Effector CD4-positive, alpha-beta T cell (primary cell): ENCODE measurements at regions not wholly inside any gene's neighbourhood (a gene's known extent, or its start where the extent isn't known, plus 50 kb on each side); places are given as distances from the start of the nearest gene placed in this dataset.

Source experiments
- DNase-seq: peaks from one replicate; pipeline ENCODE4 v3.0.0-alpha.2; 2020

DNA sequence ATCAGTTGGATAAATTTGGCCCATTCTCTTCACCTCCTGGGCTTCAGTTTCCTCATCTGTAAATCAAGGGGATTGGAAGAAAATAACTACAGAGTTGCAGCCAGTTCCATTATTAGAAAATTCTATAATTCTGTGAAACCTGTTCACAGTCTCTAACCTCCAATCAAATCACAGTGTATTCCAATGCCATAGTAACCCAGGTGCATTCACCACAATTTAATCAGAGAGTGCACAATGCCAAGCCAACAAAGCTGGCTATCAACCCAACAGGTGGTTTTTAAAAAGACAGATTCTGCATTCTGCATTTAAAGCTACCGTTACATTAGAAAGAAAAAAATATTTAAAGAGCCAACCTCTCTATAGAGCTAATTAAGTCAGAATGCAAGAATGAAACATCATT is 308.6 kb downstream of the RNF144A start:
- DNase-seq = no peak

DNA sequence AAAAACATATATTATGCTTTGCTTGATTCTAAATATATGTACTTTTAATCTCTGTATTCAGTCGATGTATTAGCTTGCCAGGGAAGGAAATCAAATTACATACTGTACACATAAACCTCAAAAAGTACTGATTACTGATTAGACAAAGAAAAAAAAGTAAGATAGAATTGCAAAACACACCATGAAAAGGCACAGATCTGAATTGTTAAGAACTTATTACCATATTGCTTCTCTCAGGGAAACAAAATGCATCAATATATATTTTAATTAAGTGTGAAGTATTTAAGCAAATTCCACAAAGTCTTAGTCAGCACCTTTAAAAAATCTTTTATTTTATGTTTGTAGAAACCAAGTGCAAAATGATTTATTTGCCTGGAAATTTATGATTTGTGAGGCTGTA is 309.3 kb downstream of the RNF144A start:
- DNase-seq = no peak

DNA sequence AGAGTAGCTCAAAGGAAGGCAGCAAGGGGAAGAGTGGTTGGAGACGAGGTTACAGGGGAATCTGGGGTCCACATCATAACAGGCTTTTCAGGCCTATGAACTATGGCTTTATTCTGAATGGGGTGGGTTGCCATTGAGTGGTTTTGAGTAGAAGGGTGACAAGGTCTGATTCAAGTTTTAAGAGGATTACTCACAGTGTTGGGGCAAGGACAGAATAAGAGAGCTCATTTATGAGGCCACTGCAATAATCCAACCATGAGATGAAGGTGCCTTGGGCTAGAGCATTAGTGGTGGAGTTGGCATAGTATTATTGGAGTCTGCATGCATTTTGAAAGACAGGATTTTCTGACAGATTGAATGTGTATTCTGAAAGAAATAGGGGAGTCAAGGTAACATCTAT is 315.9 kb downstream of the RNF144A start:
- no peak for DNase-seq

DNA sequence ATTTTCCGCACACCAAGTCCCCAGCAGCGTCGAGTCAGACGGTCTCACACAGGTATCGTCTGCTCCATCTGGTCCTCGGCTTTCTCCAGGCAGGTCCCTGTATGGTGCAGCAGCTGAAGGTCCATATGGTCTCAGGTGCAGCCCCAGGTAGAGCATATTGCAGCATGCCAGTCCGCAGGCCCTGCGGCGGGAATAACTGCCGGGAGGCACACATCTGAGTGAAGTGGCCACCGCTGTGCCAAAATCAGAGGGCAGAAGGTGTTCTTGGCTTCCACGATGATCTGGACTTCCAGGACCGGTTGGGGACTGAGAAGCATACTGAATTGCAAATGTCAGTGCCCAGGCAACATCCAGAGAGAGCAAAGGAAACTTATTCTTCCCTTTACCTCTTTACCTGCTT is 320.3 kb downstream of the RNF144A start:
- DNase-seq = no peak

DNA sequence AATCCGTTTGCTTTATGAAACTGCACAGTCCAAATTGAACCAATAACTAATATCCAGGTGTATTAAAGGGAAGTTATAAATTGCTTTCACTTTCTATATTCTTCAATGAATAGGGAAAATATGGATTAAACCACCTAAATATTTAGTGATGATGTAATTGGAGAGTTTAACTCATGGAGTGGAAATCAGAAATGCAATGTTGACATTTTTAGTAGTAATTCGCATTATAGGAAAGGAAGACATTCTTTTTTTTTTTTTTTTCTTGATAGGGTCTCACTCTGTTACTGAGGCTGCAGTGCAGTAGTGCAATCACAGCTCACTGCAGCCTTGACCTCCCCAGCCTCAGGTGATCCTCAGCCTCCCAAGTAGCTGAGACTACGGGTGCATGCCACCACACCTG is 321.9 kb downstream of the RNF144A start:
- DNase-seq = no peak

DNA sequence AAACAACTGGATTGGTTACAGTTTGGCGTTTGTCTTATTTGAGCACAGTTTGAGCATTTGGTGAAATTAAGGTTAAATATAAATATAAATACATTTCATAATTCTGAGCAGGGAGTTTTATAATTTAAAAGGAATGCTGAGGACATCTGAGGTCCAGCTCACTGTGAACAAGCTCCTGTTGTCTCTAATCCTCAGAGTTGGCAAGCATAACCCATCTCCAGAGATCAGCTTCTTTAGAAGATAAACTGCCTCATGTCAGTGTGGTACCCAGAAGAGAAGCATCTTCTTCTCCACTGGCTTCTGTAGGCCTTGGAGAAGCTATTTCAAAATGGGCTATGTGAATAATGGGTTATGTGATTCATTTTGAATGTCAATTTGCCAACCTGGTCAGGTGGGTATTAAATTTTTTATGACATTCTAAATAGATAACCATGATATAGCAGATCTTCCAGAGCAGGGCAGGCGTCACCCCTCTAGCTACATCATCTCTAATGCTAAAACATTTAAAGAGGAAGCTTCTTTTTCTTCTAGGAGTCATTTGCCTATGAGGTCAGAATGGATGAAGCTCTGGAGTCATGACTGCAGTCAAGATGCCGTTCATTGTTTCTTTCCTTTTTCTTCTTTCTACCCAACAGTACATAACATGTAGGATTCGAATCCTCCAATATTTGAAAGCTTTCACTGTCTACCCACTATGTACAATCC is 324.0 kb downstream of the RNF144A start:
- no peak for DNase-seq

DNA sequence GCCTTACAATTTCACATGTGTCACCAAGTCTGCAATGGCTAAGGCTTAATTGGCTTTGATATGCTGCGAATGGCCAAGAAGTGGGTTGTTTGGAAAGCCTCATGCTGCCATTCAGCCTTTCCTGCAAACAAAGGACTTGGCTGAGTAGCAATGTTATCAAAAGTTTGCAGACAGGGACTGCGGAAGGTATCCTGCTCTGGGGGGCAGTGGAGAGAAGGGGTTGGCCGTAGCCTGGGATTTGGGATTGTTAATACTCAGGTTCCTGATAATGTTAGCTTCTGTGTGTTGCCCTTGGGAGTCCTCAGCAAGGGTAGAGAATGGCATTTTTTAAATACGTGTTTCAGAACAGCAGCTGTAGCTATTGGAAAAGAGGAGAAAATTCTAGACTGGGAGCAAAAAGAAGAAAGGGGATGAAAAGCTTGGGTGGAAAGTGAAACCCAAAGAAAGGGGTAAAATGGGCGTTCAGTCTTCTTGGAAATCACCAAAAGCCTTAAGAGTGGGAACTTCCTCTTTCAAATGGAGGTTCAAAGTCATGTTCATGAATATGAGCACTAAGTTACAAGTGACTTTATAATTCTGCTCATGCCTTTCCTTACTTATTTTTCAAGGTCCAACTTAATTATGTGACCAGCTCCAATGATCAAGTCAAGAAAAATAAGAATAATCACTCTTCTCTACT is 325.1 kb downstream of the RNF144A start:
- no peak for DNase-seq

DNA sequence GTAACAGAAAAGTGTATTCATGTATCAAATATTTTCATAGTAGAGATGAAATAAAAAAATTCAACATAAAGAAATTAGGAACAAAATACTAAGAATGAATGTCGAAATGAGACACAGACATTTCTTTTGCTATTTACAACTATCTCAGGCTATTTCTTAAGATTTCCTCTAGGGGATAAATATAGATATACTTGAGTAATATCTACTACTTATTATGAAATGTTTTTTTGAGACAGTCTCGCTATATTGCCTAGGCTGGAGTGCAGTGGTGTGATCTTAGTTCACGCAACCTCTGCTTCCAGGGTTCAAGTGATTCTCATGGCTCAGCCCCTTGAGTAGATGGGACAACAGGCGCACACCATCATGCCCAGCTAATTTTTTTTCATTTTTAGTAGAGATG is 326.1 kb downstream of the RNF144A start:
- DNase-seq = no peak

DNA sequence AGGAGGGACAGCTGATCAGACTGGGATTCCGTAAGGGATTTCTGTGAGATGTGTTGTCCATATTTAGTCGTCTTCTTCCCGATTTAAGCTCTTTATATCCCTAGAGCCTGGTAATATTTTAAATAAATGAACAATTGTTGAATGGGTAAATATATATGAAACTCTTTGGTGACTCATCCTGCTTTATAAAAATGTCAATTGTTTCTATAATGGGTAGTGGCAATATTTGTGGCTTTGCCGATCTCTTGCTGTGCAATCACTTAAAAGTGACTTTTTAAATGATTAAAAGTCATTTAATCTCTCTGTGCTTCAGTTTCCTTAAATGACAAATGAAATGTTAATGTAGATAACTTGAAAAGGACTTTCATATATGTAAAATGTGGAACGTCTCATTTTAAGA is 339.2 kb downstream of the RNF144A start:
- no peak for DNase-seq

DNA sequence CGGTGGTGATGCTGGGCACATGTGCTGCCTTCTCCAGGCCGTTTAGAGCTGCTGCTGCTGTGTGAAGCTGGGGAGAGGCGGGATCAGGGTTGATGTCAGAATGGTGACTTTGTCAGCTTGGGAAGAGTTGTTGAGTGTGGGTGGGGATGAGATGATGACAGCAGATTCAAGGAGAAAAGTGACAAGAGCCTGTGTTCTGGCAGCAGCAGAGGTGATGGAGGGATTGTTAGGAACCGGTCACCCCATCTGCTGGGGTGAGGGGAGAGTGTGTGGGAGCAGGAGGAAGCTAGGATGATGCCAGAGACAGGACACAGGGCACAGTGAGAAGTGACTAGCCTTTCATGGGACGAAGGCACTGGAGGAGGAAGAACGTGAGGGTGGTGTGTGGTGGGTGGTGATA is 345.5 kb downstream of the RNF144A start:
- DNase-seq = no peak

DNA sequence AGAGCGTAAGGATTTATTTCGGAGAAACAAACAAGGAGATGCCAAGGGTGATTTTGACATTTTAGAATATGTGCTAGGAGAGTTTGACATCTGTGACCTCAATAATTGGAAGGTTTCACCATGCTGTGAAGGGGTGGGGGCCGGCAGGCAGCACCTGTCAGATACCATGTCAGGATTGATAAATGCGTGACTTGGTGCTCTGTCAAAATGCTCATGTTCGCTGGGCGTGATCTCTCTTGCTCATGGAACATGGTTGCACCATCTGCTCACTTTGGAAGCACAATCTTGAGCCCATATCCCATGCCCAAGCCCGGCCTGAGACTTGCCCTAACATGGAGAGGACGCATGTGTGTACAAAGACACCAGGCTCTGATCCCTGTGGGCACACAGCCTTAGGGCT is 347.6 kb downstream of the RNF144A start:
- DNase-seq = no peak

DNA sequence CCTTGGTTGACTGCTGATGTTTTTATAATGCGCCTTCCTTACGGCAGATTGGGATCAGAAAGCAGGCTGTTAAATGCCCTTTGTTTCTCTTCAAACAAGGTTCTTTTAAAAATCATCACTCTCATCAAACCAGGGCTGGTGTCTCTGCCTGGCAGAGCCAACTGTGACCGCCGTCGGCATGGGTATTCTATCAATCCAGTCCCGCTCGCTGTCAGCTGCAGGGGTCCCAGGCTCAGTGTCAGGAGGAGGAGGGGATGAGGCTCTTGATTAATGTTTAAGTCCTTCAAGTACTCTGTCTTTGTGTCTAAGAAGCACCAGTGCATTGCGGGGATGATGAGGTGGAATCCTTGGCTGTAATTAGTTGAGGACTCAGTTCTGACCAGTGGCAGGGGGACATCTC is 348.1 kb downstream of the RNF144A start:
- DNase-seq = no peak

DNA sequence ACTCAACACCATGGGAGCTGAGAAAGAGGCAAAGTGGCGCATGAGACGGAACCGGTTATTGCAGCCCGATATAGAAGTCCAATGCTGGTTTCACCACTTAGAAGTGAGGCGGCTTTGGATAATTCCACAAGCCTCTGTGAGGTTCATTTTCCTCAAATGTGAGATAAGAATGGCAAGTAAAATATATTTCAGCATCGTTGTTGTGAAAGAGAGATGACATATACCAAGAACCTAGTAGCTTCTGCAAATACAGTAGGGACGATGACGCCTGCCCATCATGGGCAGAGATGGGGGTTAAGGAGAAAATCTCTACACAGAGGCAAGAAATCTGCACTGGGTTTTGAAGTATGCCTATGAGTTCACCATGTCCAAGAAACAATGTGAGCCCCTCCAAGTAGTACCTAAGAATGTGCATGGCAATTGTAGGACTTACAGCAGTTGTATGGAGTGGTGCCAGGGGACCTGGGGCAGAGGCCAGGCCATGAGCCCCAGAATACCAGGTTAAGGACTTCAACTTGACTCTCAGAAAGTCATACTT is 352.0 kb downstream of the RNF144A start:
- DNase-seq = no peak

DNA sequence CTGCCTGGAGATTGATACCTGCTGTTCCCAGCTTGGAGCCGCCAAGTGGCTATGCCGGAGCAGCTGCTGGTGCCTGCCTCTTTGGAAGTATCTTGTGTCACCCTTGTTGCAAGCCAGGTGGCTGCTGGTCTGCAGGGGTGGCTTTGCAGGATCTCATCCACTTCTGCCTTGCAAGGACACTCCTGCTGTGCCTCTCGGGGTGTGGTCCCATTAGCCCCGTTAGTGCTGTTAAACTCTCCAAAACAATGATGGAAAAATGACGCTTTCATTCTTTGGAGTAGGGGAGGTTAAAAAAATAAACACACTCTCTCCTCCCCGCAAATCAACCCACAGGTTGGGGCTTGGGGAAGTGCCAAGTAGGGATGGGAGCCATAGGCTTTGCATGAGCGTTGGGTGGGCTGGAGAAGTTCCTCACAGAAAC is 352.8 kb downstream of the RNF144A start:
- no peak for DNase-seq

DNA sequence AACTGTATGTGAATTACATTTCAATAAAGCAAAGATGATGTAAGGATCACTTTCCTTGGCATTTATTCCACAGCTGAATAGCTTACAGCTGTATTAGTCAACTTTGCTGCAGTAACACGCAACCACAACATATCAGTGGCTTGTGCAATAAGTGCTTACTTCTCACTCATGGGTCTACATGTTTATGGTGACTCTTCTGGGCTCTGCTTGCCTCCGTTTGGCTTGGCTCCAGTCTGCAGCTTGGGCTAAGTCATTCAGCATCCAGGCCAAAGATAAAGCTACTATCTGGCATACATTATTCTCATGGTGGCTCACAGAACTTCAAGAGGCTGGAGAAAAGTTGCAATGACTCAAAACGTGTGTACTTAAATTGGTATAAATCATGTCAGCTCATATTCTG is 355.0 kb downstream of the RNF144A start:
- no peak for DNase-seq

DNA sequence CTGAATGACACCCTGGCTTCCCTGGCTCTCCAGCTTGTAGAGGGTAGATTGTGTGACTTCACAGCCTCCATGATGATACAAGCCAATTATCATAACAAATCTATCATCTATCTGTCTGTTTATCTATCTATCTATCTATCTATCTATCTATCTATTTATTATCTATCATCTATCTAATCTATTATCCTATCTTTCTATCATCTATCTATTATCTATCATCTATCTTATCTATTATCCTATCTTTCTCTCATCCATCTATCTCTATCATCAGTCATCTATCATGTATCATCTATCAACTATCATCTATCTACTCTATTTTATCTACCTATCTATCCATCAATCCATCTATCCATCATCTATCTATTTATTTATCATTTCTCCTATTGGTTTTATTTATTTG is 361.8 kb downstream of the RNF144A start:
- DNase-seq = no peak

DNA sequence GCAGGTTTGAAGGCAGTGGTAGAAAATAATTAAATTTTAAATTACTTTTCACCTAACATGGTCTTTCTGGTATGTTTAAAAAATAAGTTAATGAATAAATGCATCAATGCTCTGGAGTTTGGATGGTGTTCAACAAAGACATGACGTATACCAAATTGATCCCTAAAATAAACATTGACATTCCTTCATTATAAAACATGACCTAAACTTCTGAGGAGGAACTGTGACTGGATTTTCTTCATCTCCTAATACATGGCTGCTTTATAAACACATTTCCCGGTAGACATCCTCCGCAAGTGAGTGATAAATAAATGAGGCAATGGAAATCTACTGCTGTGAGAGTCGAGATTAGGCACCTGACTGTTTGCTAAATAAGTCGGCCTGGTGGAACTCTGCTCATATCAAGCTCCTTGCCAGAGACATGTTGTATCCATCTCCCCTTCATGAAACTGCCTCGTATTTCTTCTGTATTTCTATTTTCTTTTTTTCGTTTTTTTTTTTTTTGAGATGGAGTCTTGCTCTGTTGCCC is 362.3 kb downstream of the RNF144A start:
- no peak for DNase-seq

DNA sequence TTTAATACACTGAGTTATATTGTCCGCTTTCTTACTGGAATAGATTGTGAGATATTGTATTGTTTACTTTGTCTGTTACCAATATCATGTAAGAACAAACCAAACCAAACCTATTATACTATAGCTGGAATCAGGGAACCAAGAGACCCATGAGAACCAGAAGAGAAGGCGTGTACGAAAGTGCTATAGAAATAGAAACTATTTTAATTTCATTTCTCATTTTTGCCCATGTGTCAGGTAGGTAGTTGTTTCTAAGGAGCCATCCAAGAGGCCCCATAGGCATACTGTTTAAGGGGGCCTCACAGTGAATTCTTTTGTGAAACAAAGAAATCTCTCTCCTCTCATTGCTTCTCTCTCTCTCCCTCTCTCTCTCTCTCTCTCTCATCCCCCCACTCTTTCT is 363.6 kb downstream of the RNF144A start:
- DNase-seq = no peak

DNA sequence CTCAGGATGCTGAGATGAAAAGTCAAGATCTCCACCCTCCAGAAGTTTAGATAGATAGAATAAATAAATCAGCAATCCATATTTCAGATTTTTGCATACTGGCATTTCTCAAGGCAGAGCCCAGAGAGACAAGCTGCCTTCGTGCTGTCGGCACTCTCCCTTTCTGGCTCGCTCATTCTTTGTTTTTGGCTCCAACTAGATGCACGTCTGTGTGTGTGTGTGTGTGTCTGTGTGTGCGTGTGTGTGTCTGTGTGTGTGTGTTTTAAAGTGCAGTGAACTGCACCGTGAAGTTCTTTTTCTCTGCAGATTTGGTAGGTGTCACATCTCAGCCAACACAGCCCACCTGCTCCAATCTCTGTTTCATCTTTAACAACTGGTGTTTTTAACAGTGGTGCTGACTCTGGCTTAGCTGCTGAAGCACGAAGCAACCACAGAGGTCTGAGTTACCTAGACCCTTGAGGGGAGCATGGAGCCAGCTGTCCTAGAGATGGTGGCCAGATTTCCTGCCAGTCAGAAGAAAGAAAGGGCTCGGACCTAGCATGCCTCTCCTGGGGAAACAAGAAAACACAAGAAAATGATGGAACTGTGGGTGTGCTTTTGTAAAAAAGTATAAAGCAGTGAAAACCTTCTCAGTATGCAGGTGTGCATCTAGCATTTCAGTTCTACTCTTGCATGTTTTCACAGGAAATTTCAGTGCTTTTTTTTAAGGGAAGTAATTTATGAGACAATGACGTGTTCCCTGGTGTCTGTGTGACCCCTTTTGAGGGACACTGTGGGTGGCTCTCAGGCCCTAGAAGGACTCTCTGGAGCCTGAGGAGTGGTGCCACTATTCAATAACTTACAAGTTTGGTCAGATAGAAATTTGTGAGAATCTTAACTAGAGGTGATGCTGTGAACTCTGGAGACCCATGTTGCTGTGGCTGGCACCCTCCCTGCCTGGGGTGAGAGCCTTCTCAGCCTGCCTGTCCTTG is 364.3 kb downstream of the RNF144A start:
- DNase-seq = no peak

DNA sequence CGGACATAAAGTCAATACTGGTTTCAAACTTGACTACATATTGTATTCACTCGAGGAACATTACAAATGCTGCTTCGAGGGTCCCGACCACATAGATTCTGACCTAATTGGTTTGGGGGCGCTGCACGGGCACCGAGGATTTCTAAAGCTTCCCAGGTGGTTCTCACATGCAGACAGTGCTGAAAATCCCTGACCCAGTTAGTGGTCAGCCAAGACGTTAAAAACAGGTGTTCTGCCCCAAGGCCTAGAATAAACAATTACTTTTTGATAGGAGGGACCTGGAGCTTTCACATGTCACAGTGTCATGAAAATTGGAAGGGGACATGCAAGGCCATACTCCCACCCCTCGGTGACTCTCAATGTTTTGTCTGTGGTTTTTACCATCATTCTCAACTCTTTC is 368.9 kb downstream of the RNF144A start:
- no peak for DNase-seq

DNA sequence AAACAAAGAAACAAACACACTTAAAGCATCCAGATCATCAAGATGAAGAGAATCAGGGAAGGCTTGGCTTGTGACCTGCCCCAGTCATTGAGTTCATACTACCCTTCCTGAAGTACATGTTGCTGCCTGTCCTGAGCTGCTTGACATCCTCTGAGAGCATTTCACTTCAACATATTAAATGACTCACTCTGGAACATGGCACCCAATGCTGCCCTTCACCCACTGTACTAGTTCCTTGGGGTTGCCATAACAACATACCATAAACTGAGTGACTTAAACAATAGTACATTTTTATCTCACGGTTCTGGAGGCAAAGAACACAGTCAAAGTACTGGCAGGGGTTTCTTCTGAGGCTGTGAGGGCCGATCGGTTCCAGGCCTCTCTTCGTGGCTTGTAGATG is 371.3 kb downstream of the RNF144A start:
- DNase-seq = no peak

DNA sequence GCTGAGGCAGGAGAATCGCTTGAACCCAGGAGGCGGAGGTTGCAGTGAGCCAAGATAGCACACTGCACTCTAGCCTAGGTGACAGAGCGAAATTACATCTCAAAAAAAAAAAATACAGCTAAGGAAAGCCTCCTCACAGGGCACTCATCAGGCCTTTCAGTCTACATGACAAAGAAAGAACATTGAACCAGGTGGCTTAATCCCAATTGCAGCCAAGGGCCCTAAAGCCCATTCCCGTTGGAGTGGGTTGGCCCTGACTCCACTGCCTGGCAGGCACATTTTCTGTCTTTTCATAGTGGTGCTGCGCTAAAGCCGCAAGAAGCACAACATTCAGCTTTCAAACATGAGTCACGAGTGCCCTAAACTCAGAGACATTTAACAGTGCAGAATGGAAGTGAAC is 372.5 kb downstream of the RNF144A start:
- DNase-seq = no peak

DNA sequence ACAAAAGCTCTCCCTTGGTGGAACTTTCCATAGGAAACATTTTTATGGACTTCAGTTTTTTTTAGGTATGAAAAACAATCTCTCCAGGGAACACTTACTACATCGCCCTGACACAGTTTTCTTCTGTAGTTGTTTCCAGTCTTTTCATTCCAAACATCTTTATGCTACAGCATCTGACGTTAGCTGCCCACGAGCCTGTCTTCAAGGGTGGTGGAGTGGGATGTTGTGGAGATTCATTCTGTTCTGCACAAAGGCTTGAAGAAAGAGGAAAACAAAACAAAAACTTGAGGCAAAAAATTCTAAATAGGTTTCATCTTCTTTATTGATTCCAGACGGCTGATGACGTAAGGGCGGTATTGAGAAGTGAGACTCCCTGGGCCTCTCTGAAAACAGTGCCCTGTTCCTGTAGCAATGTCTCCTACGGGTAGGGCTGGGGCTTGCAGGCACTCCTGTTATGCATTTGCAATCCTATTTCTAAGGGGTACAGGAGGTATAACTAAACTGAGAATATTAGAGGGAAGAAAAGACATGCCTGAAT is 375.0 kb downstream of the RNF144A start:
- no peak for DNase-seq
